ENCODE measurements at regions not wholly inside any gene's neighbourhood (a gene's known extent, or its start where the extent isn't known, plus 50 kb on each side); places are given as distances from the start of the nearest gene placed in this dataset.
"Not testable (repeated sequence)": the region's sequence is repeated elsewhere in the genome, so short reads cannot be mapped to it uniquely, and the experiment has no call there.

DNA sequence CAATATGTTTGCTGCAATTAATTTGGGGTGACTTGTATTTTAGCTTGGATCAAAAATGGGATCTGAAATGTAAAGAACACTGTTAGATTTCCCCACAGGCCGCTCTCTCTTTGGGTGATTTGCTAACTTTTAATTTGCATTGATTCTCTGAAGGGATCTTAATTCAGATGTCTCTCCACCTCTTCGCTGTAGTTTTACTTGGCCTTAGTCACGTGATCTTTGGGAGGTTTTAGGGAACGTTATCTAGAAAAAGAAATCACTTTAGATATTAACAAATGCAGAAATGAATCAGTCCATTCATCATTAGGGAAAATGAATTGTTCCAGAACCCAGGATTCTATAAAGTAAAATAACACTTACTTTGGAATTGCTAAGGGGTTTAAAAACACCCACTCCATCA is 390.2 kb downstream of the THBS2 start:
- ATAC-seq: no peak
- H3K27me3 Mint-ChIP-seq: peaks cover 2% of the 10 kb centered on the region
- no peaks in the 10 kb centered on the region for H3K9me3 Mint-ChIP-seq
- H3K27ac Mint-ChIP-seq: no peak overlapping the region
- H3K4me1 Mint-ChIP-seq: no peaks in the 10 kb centered on the region
- H3K36me3 Mint-ChIP-seq (ENCODE audit: low read depth): no peaks in the 10 kb centered on the region
- H3K4me3 Mint-ChIP-seq: no peak overlapping the region
- no peak for DNase-seq

DNA sequence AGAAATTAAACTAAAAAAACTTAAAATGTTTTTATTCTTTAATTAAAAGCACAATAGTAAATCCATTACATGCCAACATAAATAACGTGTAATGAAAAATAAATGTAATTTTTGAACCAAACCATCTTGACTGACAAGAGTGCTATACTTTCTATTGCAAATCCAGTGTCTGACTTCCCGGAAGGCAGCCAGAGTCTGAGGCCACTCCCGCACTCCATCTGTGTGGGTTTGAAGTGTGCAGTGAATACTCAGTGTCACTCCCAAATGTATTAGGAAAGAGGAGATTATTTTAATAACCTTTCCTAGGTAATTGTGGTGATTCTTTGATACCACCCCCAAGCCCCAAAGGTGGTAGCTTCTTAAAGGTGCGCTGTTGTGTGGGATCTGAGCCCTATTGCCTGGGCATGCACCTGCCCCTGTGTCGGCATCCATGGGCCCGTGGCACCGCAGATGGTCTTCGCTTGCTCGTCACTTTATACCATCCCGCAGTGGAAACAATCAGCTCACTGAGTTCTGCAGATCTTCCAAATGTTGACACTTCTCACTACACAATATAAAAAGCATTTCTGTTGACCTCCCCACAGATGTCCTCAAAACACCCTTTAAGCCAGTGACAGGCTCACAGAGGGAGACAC is 391.2 kb downstream of the THBS2 start:
- H3K27me3 Mint-ChIP-seq: peaks cover 2% of the 10 kb centered on the region
- no peak overlapping the region for H3K4me3 Mint-ChIP-seq
- no peaks in the 10 kb centered on the region for H3K4me1 Mint-ChIP-seq
- H3K36me3 Mint-ChIP-seq (ENCODE audit: low read depth): no peaks in the 10 kb centered on the region
- ATAC-seq (no peak), DNase-seq (no peak)
- H3K27ac Mint-ChIP-seq: no peak overlapping the region
- H3K9me3 Mint-ChIP-seq: no peaks in the 10 kb centered on the region

DNA sequence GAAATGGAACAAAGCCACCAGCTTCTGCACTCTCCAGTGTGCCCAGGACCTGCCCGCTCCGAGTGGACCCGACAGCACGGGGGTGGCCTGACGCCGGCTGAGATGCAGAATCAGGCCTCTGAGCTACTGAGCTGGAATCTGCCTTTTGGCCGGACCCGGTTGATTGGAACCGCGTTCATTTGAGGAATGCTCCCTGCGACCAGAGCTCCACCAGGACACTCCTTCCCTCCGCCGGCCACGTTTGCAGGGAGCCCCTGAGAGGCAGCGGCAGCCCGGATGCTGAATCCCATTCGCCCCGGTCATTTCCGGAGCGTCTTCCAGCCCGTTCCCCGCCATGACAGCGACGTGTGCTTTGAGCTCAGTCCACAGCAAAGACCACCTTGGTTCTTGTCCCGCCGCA is 392.7 kb downstream of the THBS2 start:
- no peak for DNase-seq
- H3K9me3 Mint-ChIP-seq: no peaks in the 10 kb centered on the region

DNA sequence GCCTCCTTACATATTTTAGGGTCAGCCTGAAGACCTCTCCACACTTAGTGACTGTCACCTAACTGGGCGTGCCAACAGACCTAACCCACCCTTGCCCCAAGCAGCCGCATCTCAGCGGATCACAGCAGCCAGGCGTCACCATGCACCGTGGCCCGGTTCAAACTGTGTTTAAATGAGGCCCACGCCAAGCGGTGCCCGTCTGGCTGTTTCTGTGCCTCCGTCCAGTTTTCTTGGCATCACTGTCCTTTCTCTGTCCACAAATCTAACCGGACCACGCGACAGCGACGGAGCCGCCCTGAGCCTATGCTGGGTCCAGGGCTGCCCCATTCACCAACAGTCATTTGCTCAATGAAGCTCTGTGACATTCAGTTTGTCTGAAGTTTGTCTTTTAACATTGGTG is 393.3 kb downstream of the THBS2 start:
- Mint-ChIP-seq H3K27me3 (peaks cover 2% of the 10 kb centered on the region), H3K27ac (no peak overlapping the region), H3K9me3 (no peaks in the 10 kb centered on the region), H3K4me1 (no peaks in the 10 kb centered on the region), H3K36me3 (ENCODE audit: low read depth) (no peaks in the 10 kb centered on the region), H3K4me3 (no peak overlapping the region)
- no peak for ATAC-seq
- no peak for DNase-seq

More for the DNA sequence above, 392.7 kb downstream of the THBS2 start:
- Mint-ChIP-seq H3K27me3 (peaks cover 2% of the 10 kb centered on the region), H3K27ac (no peak overlapping the region), H3K4me3 (no peak overlapping the region), H3K4me1 (no peaks in the 10 kb centered on the region), H3K36me3 (ENCODE audit: low read depth) (no peaks in the 10 kb centered on the region)
- no peak for ATAC-seq

DNA sequence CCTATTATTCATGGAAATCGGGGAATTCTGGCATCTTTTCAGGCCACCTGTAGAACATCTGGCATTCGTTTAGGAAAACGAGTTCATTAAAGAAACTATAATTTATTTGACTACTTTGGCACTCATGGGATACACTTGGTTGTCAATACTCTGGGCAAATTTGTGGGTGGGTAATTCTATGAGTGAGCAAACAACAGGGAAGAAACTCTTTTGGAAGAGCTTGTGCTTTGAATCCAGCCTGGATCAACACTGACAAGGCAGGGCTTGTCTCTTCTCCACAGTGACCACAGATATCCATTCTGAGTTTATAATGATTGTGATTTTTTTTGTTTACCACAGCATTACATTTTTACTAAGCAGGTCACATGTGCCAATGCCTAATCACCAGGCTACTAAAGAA is 394.7 kb downstream of the THBS2 start:
- Mint-ChIP-seq H3K36me3 (ENCODE audit: low read depth) (no peaks in the 10 kb centered on the region), H3K27me3 (peaks cover 2% of the 10 kb centered on the region), H3K9me3 (no peaks in the 10 kb centered on the region), H3K27ac (no peak overlapping the region), H3K4me3 (no peak overlapping the region), H3K4me1 (no peaks in the 10 kb centered on the region)
- DNase-seq (no peak), ATAC-seq (no peak)

DNA sequence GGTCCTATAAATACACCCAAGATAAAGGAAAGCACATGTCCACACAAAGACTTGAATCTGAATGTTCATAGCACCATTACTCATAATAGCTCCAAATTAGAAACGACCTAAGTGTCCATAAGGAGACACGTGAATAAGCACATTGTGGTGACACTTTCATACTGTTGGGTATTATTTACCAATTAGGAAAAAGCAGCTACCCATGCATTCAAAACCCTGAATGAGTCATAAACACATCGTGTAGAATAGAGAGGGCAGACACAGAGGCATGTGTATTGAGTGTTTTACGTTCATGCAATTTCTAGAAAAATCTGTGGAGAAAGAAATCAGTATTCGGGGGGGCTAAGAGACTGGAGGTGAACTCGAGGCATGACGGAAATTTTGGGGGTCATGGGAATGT is 396.7 kb downstream of the THBS2 start:
- no peaks in the 10 kb centered on the region for H3K36me3 Mint-ChIP-seq (ENCODE audit: low read depth)
- H3K27ac Mint-ChIP-seq: no peak overlapping the region
- no peaks in the 10 kb centered on the region for H3K9me3 Mint-ChIP-seq

DNA sequence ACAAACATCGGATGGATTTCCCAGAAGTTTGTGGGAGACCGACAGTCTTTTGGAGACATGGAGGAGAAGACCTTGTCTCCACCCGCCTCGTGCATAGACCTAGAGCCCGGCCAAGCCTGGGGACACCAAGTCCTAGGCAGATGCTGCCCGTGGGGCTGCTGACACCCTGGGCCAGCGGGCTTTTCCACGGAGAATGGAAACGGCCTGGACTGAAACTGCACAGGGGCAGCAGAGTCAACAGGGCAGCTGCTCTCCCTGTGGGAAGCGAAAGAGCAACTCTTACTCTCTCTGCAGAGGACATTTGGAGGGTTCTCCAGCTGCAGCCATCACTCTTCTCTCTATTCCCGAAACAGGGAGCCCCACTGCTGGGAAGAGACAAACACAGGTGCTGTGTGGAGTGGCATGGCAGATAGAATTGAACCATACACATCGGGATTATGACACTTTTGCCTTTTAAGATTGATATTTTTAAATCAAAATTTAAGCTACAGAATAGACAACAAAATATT is 401.2 kb downstream of the THBS2 start:
- Mint-ChIP-seq H3K9me3 (no peaks in the 10 kb centered on the region), H3K4me3 (no peak overlapping the region), H3K4me1 (peaks cover 5% of the 10 kb centered on the region), H3K36me3 (ENCODE audit: low read depth) (no peaks in the 10 kb centered on the region), H3K27ac (no peak overlapping the region), H3K27me3 (no peaks in the 10 kb centered on the region)
- ATAC-seq: no peak
- no peak for DNase-seq

More for the DNA sequence above, 396.7 kb downstream of the THBS2 start:
- Mint-ChIP-seq H3K4me1 (peaks cover 1% of the 10 kb centered on the region), H3K27me3 (peaks cover 2% of the 10 kb centered on the region), H3K4me3 (no peak overlapping the region)
- ATAC-seq (no peak), DNase-seq (no peak)

DNA sequence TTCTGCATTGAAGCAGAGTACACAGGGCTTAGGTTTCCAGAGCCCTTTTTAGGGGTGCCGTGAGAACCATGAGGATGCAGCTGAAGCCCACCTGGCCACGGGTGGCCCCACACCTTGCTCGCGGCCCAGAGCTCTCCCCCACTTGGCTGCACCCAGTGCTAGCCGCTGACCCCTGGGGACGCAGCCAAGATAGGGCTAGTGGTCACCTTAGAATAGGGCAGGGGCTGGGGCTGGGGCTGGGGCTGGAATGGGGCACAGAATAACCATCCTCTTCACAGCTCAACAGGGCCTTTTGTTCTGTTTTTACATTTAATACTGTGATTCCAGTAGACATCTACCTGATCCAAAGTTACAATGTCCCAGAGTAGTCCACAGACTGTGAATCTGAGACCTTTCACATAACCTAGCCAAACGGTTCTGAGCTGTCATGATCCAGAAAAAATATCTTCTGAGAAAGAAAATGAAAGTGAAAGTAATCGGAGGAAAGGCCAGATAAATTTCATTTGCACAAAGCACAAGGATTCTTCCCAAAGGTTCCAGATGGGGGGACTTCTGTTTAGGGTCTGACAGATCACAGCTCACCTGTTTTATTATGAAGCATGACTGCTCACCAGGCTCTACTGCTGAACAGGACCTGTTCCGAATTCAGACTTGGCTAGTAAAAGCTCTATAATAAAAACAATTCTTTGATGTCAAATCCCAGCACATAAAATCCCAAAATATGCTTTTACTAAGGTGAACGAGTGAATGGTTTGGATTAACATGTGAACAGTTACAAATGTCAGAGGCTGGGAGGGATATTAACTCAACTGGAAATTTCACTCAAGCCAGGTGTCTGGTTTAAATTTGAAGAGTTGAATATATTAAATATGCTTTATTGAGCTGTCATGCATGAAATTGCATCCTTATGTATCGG is 401.9 kb downstream of the THBS2 start:
- ATAC-seq: no peak
- Mint-ChIP-seq H3K27me3 (no peaks in the 10 kb centered on the region), H3K4me3 (no peak overlapping the region), H3K9me3 (no peaks in the 10 kb centered on the region), H3K27ac (no peak overlapping the region), H3K4me1 (peaks cover 5% of the 10 kb centered on the region), H3K36me3 (ENCODE audit: low read depth) (no peaks in the 10 kb centered on the region)
- no peak for DNase-seq

DNA sequence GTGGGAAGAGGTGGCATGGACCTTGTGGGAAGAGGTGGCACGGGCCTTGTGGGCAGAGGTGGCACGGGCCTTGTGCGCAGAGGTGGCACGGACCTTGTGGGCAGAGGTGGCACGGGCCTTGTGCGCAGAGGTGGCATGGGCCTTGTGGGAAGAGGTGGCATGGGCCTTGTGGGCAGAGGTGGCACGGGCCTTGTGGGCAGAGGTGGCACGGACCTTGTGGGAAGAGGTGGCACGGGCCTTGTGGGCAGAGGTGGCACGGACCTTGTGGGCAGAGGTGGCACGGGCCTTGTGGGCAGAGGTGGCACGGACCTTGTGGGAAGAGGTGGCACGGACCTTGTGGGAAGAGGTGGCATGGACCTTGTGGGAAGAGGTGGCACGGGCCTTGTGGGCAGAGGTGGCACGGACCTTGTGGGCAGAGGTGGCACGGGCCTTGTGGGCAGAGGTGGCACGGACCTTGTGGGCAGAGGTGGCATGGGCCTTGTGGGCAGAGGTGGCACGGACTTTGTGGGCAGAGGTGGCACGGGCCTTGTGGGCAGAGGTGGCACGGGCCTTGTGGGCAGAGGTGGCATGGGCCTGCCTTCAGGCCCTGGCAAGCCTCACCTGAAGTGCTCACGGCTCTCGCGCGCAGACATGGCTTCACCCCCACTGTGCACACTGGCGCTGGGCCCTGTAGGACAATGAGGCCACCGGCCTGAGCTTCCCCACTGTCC is 403.5 kb downstream of the THBS2 start:
- not testable (repeated sequence) for H3K27me3 Mint-ChIP-seq; H3K36me3 Mint-ChIP-seq (ENCODE audit: low read depth); H3K9me3 Mint-ChIP-seq; H3K4me3 Mint-ChIP-seq; DNase-seq; H3K27ac Mint-ChIP-seq; H3K4me1 Mint-ChIP-seq; ATAC-seq

DNA sequence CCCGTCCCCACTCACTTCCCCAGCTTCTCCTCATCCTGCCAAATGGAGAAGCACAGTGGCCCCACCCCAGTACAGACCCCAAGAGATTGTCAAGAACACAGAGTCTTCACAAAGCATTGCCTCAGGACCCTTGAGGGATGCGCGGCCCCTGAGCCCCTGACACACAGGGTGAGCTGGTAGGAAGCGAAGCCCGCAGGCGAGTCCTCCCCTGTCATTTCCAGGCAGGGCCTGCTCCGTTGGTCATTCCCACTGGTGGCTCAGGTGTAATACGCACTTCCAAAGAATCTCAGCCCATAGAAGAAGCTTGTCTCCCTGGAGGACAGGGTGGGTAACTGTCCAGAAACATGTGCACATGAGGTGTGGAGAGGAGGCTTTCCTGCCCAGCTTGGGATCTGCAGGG is 404.2 kb downstream of the THBS2 start:
- no peaks in the 10 kb centered on the region for H3K27me3 Mint-ChIP-seq
- H3K4me3 Mint-ChIP-seq: no peak overlapping the region
- H3K4me1 Mint-ChIP-seq: peaks cover 5% of the 10 kb centered on the region
- no peak for DNase-seq
- ATAC-seq: no peak
- no peak overlapping the region for H3K27ac Mint-ChIP-seq
- H3K36me3 Mint-ChIP-seq (ENCODE audit: low read depth): no peaks in the 10 kb centered on the region
- no peaks in the 10 kb centered on the region for H3K9me3 Mint-ChIP-seq

DNA sequence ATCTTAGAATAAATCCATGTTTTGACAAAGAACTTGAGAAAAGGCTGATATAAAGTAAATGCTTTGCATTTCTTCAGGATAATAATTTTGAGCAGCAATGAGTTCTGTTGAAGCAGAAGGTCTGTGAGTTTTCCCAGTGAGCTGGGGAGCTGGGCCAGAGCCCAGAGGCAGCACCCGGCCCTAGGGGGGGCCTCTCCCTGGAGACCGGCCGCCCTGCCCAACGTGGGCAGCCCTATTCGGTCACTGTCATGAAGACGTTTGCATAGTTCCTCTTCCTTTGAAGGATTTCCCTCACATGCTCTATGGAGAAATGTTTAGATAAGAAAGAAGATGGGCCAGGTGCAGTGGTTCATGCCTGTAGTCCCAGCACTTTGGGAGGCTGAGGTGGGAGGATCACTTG is 404.8 kb downstream of the THBS2 start:
- Mint-ChIP-seq H3K4me3 (no peak overlapping the region), H3K27me3 (no peaks in the 10 kb centered on the region), H3K9me3 (no peaks in the 10 kb centered on the region), H3K36me3 (ENCODE audit: low read depth) (no peaks in the 10 kb centered on the region), H3K4me1 (peaks cover 5% of the 10 kb centered on the region), H3K27ac (no peak overlapping the region)
- no peak for DNase-seq
- ATAC-seq: no peak

DNA sequence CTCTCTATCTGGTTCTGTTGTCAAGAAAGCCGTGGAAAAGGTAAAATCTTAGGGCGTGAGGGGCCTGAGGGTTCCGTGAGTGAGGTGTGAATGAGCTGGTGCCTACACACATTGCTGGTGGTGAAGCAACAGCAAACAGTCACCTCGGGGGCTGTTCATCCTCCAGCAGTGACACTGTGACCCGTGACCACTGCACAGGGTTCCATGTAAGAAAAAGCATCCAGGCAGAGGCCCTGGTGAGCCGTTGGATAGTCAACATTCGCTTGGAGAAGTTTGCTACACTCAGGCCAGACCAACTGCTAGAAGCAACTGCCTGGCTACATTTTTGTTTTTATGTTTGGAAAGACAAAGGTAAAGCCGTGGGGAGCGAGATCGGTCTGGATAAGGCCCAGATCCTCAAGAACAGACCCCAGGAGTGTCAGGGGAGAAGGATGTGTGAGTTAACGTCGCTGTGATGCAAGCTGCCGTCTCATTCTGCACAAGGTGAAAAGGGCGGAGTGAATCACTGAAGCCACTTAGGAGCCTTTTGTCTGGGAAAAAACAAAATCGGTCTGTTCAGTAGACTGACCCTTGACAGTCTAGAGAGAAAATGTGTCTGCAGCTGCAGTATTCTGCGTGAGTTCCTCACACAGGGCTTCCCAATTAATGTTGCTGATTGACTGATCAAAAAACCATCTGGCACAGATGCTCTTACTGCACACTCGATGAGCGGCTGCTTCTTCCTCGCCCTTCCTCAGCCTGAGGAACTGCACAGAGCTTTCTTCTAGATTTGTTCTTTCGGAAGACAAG is 404.0 kb downstream of the SMOC2 start:
- Mint-ChIP-seq H3K27me3 (no peaks in the 10 kb centered on the region), H3K4me3 (no peak overlapping the region), H3K9me3 (no peaks in the 10 kb centered on the region), H3K4me1 (no peaks in the 10 kb centered on the region), H3K27ac (no peak overlapping the region), H3K36me3 (ENCODE audit: low read depth) (no peaks in the 10 kb centered on the region)
- DNase-seq (no peak), ATAC-seq (no peak)

DNA sequence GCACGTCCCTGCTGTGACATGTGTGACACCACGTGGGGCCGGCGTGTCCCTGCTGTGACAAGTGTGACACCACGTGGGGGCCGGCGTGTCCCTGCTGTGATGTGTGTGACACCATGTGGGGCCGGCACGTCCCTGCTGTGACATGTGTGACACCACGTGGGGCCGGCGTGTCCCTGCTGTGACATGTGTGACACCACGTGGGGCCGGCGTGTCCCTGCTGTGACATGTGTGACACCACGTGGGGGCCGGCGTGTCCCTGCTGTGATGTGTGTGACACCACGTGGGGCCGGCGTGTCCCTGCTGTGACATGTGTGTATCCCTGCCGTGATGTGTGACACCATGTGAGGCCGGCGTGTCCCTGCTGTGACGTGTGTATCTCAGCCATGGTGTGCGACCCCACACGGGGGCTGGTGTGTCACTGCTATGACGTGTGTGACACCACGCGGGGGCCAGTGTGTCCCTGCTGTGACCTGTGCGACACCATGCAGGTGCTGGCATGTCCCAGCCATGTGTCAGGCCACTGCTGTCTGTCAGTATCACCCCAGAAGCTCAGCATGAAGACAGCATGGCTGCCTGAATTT is 401.7 kb downstream of the SMOC2 start:
- H3K36me3 Mint-ChIP-seq (ENCODE audit: low read depth); H3K9me3 Mint-ChIP-seq; H3K4me1 Mint-ChIP-seq; H3K27me3 Mint-ChIP-seq; ATAC-seq; H3K27ac Mint-ChIP-seq; DNase-seq; H3K4me3 Mint-ChIP-seq: not testable (repeated sequence)
